Transverse colon (tissue), 3 donors: ENCODE measurements at regions not wholly inside any gene's neighbourhood (a gene's known extent, or its start where the extent isn't known, plus 50 kb on each side); places are given as distances from the start of the nearest gene placed in this dataset.

Source experiments
- CTCF ChIP-seq, 5 experiments: fragments of 200-600 bp in 3 of 5; fragments of 450-650 bp in 2 of 5; sonication (generic) in 3 of 5; IDR thresholded peaks; 1 replicate in 2 of 5; 2 replicates in 3 of 5; pipeline ENCODE4 v1.5.1; 2016 to 2017; ENCODE audit warnings: antibody characterized with exemption in 5 of 5, inconsistent platforms in 3 of 5, mild to moderate bottlenecking in 2 of 5, moderate library complexity in 1 of 5
- EP300 ChIP-seq: sonication (generic); formaldehyde crosslinking; IDR thresholded peaks from one replicate; pipeline ENCODE4 v1.6.1; 2017; ENCODE audit warnings: antibody characterized with exemption, low read depth

DNA sequence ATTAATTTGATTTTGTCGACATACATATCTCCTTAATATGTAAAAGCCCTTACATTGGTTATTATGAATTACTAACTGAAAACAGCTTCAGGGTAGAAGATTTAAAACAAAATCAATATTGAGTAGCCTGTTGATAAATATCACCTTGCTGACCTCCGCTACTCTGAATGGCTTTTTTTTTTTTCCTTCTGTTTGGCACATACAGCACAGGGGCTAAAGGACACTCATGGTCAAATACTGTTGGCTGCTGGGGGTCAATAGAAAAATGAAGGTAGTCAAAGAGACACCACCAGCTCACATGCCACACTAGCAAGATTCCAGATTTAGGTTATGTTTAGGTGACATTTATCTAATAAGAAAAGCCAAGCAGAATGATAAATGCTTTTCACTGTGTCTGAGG is 1642.4 kb upstream of the SLC39A10 start:
- no peak for TF ChIP-seq CTCF (IDR thresholded peaks at IDR 0.05)
- TF ChIP-seq EP300 = no peak
